ENCODE measurements at regions not wholly inside any gene's neighbourhood (a gene's known extent, or its start where the extent isn't known, plus 50 kb on each side); places are given as distances from the start of the nearest gene placed in this dataset.

DNA sequence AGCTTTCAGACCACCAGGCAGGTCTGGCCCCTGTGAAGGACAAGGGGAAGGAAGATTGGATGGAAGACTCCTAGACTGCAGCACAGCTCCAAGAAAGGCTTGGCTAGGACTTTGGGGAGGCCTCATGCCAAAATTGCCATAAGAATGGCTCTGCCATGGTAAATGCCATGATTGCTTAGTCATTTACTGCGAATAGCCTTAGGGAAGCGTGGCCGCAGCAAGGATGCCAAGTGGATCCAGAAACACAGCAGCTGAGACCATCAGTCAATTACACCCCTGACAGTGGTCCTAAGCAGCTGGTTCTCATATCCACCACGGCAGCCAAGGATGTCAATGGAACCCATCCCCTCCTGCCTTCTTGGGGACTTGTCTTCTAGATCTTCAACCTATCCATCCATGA lies 88.2 kb upstream of the AUTS2 start:
- TF ChIP-seq, protein P1, sequence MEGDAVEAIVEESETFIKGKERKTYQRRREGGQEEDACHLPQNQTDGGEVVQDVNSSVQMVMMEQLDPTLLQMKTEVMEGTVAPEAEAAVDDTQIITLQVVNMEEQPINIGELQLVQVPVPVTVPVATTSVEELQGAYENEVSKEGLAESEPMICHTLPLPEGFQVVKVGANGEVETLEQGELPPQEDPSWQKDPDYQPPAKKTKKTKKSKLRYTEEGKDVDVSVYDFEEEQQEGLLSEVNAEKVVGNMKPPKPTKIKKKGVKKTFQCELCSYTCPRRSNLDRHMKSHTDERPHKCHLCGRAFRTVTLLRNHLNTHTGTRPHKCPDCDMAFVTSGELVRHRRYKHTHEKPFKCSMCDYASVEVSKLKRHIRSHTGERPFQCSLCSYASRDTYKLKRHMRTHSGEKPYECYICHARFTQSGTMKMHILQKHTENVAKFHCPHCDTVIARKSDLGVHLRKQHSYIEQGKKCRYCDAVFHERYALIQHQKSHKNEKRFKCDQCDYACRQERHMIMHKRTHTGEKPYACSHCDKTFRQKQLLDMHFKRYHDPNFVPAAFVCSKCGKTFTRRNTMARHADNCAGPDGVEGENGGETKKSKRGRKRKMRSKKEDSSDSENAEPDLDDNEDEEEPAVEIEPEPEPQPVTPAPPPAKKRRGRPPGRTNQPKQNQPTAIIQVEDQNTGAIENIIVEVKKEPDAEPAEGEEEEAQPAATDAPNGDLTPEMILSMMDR (IDR thresholded peaks at IDR 0.05; ENCODE audit: low read depth, low read length): no peak
- no peak overlapping the region for H3K4me3 ChIP-seq (ENCODE audit: low read depth, low read length)
- H3K9me3 ChIP-seq: no peaks in the 10 kb centered on the region
- no peak for DNase-seq
- no peaks in the 10 kb centered on the region for H3K27me3 ChIP-seq
- H3K36me3 ChIP-seq: no peaks in the 10 kb centered on the region
- no peaks in the 10 kb centered on the region for H3K4me1 ChIP-seq

DNA sequence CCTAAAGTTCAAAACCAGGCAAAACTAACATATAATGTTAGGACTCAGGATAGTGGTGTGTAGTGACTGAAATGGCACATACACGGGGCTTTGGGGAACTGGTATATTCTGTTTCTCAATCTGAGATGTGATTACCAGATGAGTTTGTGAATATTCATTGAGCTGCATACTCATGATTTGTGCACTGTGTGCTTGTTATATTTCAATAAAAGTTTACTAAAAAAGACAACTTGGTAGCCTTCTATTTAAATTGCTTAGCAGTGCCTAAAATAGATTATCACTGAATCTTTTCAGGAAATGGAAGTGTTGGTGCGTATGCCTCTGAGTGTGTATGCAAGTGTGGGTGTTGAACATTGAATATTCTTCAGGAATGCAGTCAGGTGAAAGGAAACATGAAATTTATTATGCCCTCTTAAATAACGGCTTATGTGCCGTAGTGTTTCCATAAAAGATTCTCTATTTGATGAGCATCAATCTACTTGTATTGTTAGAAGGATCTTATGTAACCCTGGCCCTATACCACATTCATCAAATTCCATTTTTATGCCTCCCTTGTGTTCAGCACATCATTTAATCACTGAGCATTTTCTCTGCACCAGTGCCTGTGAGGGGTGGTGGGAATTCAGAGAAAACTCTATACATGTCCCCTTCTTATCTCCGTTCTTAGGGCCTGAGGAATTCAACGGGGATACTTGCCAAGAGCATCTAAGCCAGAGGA lies 82.6 kb upstream of the AUTS2 start:
- no peaks in the 10 kb centered on the region for H3K9me3 ChIP-seq
- no peak for DNase-seq
- H3K36me3 ChIP-seq: no peaks in the 10 kb centered on the region
- TF ChIP-seq, protein P1 (IDR thresholded peaks at IDR 0.05; ENCODE audit: low read depth, low read length): no peak
- H3K4me3 ChIP-seq (ENCODE audit: low read depth, low read length): no peak overlapping the region
- no peaks in the 10 kb centered on the region for H3K27me3 ChIP-seq
- H3K4me1 ChIP-seq: no peaks in the 10 kb centered on the region

DNA sequence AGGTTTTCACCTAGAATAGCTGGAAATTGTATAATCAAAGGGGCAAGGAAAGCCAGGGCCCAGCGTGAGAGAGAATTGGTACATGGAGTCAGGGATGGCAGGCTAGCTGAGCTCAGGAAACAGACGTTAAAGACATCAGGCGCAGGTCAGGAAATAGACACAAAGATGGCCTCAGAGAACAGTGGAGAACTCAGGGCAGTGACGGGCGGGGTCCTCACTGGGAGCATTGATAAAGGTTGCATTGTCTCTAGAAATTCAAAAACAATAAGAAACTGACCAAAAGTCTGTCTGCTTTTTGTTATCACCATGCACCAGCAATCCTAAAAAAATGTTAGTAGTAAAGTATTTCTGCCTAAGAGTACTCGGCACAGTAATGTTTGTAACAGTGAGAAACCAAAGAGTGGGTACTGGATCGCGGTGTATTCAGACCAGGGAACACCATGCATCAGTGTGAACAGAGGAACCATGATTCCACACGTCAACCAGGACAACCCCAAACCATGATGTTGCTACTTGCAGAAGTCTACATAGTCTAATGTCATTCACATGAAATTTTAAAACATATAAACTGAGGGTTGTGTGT lies 81.9 kb upstream of the AUTS2 start:
- no peaks in the 10 kb centered on the region for H3K9me3 ChIP-seq
- no peaks in the 10 kb centered on the region for H3K27me3 ChIP-seq
- H3K4me3 ChIP-seq (ENCODE audit: low read depth, low read length): no peak overlapping the region
- H3K36me3 ChIP-seq: no peaks in the 10 kb centered on the region
- no peak for DNase-seq
- no peaks in the 10 kb centered on the region for H3K4me1 ChIP-seq
- TF ChIP-seq, protein P1 (IDR thresholded peaks at IDR 0.05; ENCODE audit: low read depth, low read length): no peak

DNA sequence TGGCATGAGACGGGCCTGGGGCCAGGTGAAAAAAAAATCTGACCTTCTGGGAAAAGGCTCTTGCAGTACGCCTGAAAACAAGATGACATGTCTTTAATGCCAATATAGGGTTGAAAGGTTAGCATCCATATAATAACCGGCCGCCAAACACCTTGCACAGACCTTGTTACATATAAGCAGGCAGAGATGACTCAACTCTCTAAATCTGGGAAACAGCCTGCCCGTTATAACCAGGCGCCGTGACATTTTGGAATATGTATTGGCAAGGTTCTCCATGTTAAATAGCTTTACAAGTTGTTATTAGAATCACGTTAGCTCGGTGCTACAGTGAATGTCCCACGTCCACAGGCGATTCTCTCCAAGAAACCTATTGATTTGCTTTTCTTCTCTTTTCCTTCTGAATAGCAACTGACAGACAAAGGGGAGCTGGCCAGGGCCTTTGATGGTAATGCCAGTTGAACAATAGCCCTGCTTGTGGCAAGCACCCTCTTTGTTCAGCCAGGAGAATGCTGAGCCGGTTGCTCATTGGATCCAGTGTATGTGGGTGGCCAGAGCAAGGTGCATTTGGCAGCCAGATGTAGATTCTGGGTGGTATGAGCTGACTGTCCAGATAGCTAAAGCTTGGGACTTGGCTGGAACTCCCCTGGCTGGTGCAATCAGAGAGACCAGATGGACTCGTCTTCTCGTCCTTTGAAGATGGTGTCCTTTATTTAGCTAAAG lies 80.1 kb upstream of the AUTS2 start:
- H3K36me3 ChIP-seq: no peaks in the 10 kb centered on the region
- TF ChIP-seq, protein P1 (IDR thresholded peaks at IDR 0.05; ENCODE audit: low read depth, low read length): no peak
- H3K4me1 ChIP-seq: no peaks in the 10 kb centered on the region
- H3K9me3 ChIP-seq: no peaks in the 10 kb centered on the region
- no peak overlapping the region for H3K4me3 ChIP-seq (ENCODE audit: low read depth, low read length)
- no peak for DNase-seq
- no peaks in the 10 kb centered on the region for H3K27me3 ChIP-seq

DNA sequence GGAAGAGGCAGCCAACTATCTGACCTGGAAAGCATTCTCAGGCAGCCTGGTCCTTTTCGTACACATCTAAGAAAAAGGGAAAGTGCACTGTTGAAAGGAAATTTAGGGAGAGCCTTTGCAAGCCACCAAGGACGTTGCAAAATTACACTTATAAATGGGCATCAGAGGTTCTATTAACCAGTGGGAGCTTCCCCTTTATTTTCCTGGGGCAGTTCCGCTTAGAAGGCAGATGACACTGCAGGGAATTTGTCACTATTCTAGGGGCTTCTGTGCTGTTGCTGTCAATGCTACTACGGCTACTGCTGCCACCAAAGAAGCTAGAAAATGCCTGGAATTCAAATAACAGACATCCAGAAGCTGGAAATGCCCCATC lies 79.6 kb upstream of the AUTS2 start:
- Histone ChIP-seq H3K4me3 (ENCODE audit: low read depth, low read length) (no peak overlapping the region), H3K27me3 (no peaks in the 10 kb centered on the region)
- TF ChIP-seq, protein P1 (IDR thresholded peaks at IDR 0.05; ENCODE audit: low read depth, low read length): no peak

GRCh38 chr7:69526570-69526969 lies 71.7 kb upstream of the AUTS2 start:
- Histone ChIP-seq H3K36me3 (no peaks in the 10 kb centered on the region), H3K4me1 (no peaks in the 10 kb centered on the region), H3K9me3 (no peaks in the 10 kb centered on the region), H3K4me3 (ENCODE audit: low read depth, low read length) (no peak overlapping the region), H3K27me3 (no peaks in the 10 kb centered on the region)
- DNase-seq: no peak
- TF ChIP-seq, protein P1 (IDR thresholded peaks at IDR 0.05; ENCODE audit: low read depth, low read length): no peak

More for the DNA sequence above, 79.6 kb upstream of the AUTS2 start:
- H3K36me3 ChIP-seq: no peaks in the 10 kb centered on the region
- no peaks in the 10 kb centered on the region for H3K4me1 ChIP-seq
- no peak for DNase-seq
- H3K9me3 ChIP-seq: no peaks in the 10 kb centered on the region
